HCT116 (cell line): ENCODE measurements at regions not wholly inside any gene's neighbourhood (a gene's known extent, or its start where the extent isn't known, plus 50 kb on each side); places are given as distances from the start of the nearest gene placed in this dataset.

Source experiments
- ATAC-seq: fragments of 200-7000 bp; cut with Tn5 transposase; 2 replicates; pipeline ENCODE4 v1.9.1; 2020; ENCODE audit warnings: mild to moderate bottlenecking, moderate library complexity
- BruUV-seq: library from RNA; stranded (reverse); fragments of 400-500 nt; replicated peaks from 2 replicates; lab custom pipeline; 2021; lab: Mats Ljungman, UMichigan
- CTCF ChIA-PET: fragments of 300-600 bp; sonication (Branson Sonifier 250); formaldehyde crosslinking; loops from one replicate; lab custom pipeline; 2021; ENCODE audit warnings: antibody characterized with exemption; lab: Charles Lee
- POLR2A ChIA-PET: fragments of 300-600, 350-600 bp; sonication (Branson Sonifier 250); formaldehyde crosslinking; loops from one replicate; lab custom pipeline; 2021; ENCODE audit warnings: antibody characterized with exemption; lab: Charles Lee
- RAD21 ChIA-PET, 2 experiments: fragments of 300-600 bp; sonication (Branson Sonifier 250); formaldehyde crosslinking; loops; one replicate each; lab custom pipeline; 2023; ENCODE audit warnings: low total read pairs in 2 of 2; ENCODE audit not compliant: uncharacterized antibody in 2 of 2, unreplicated experiment in 2 of 2, low non-redundant PET in 1 of 2; lab: Charles Lee
- DNase-seq: peaks from one replicate; pipeline ENCODE4 v3.0.0-alpha.2; 2010; ENCODE audit warnings: low read depth, low spot score
- H2AFZ ChIP-seq: fragments of 200-600 bp; shearing (Covaris generic), sonication (generic); 2 replicates; pipeline ENCODE4 v1.6.1; 2017; ENCODE audit warnings: low read depth, mixed run types, mixed read lengths, antibody characterized with exemption, low read length; ENCODE audit not compliant: poor library complexity, severe bottlenecking
- H3K27ac ChIP-seq: 2 replicates; pipeline ENCODE4 v1.5.1; 2012; ENCODE audit warnings: low read depth, low read length
- H3K27me3 ChIP-seq: fragments of 200-600 bp; sonication (generic); 2 replicates; pipeline ENCODE4 v1.6.1; 2016; ENCODE audit warnings: mixed run types, low read length, mixed read lengths; ENCODE audit not compliant: insufficient read depth
- H3K36me3 ChIP-seq, 2 experiments: fragments of 200-500 bp in 1 of 2; fragments of 200-600 bp in 1 of 2; sonication (Bioruptor generic) in 1 of 2; sonication (generic) in 1 of 2; 2 replicates each; pipeline versions ENCODE4 v1.5.1 to v1.6.1; 2014 to 2016; ENCODE audit warnings: low read length in 2 of 2, inconsistent platforms in 1 of 2, mixed read lengths in 1 of 2, mixed run types in 1 of 2; ENCODE audit not compliant: insufficient read depth in 2 of 2, control insufficient read depth in 1 of 2
- H3K4me1 ChIP-seq, 2 experiments: fragments of 200-600 bp in 1 of 2; sonication (generic) in 1 of 2; 2 replicates each; pipeline versions ENCODE4 v1.5.1 to v1.6.1; 2012 to 2017; ENCODE audit warnings: low read length in 2 of 2, inconsistent platforms in 1 of 2, mild to moderate bottlenecking in 1 of 2, mixed read lengths in 1 of 2, mixed run types in 1 of 2, moderate library complexity in 1 of 2; ENCODE audit not compliant: insufficient read depth in 2 of 2, control insufficient read depth in 1 of 2
- H3K4me2 ChIP-seq: fragments of 200-600 bp; sonication (generic); 2 replicates; pipeline ENCODE4 v1.6.1; 2017; ENCODE audit warnings: mixed run types, low read length, mixed read lengths
- H3K4me3 ChIP-seq, 2 experiments: fragments of 200-600 bp in 1 of 2; sonication (generic) in 1 of 2; replicated peaks in 1 of 2; 2 replicates each; pipeline ENCODE4 v1.5.1; 2011 to 2016; ENCODE audit warnings: low read length in 2 of 2, control low read depth in 1 of 2, low read depth in 1 of 2, mild to moderate bottlenecking in 1 of 2, mixed read lengths in 1 of 2, mixed run types in 1 of 2
- H3K79me2 ChIP-seq: fragments of 200-600 bp; sonication (generic); 2 replicates; pipeline ENCODE4 v1.6.1; 2017; ENCODE audit warnings: mild to moderate bottlenecking, mixed run types, low read length, moderate library complexity, mixed read lengths; ENCODE audit not compliant: insufficient read depth
- H3K9ac ChIP-seq: fragments of 200-600 bp; sonication (generic); 2 replicates; pipeline ENCODE4 v1.6.1; 2016; ENCODE audit warnings: low read length, mixed read lengths
- H3K9me2 ChIP-seq: fragments of 200-600 bp; sonication (generic), shearing (Covaris generic); 2 replicates; pipeline ENCODE4 v1.6.1; 2017; ENCODE audit warnings: mixed run types, mild to moderate bottlenecking, moderate library complexity; ENCODE audit not compliant: insufficient read depth
- H3K9me3 ChIP-seq, 2 experiments: fragments of 200-500 bp in 1 of 2; fragments of 200-600 bp in 1 of 2; sonication (Bioruptor generic) in 1 of 2; sonication (generic) in 1 of 2; 2 replicates each; pipeline ENCODE4 v1.6.1; 2014 to 2017; ENCODE audit warnings: low read length in 2 of 2, mixed read lengths in 2 of 2, inconsistent platforms in 1 of 2, low read depth in 1 of 2, mild to moderate bottlenecking in 1 of 2, mixed run types in 1 of 2, moderate library complexity in 1 of 2; ENCODE audit not compliant: control insufficient read depth in 1 of 2, insufficient read depth in 1 of 2
- H4K20me1 ChIP-seq: fragments of 200-600 bp; sonication (generic), shearing (Covaris generic); 2 replicates; pipeline ENCODE4 v1.6.1; 2017; ENCODE audit warnings: mixed run types, mild to moderate bottlenecking, moderate library complexity; ENCODE audit not compliant: insufficient read depth
- CBX3 ChIP-seq: IDR thresholded peaks from 2 replicates; pipeline ENCODE4 v1.6.1; 2012; ENCODE audit warnings: low read depth
- CTCF ChIP-seq, 3 experiments: fragments of 200-600 bp in 1 of 3; sonication (generic) in 1 of 3; IDR thresholded peaks in 2 of 3; conservative IDR thresholded peaks in 1 of 3; 2 replicates each; pipeline ENCODE4 v1.5.1; 2012 to 2017; ENCODE audit warnings: low read depth in 2 of 3, low read length in 2 of 3, antibody characterized with exemption in 1 of 3, borderline replicate concordance in 1 of 3, control low read depth in 1 of 3, mild to moderate bottlenecking in 1 of 3, mixed read lengths in 1 of 3, mixed run types in 1 of 3, moderate library complexity in 1 of 3; ENCODE audit not compliant: insufficient read depth in 1 of 3
- EGR1 ChIP-seq: IDR thresholded peaks from 2 replicates; pipeline ENCODE4 v1.6.1; 2012; ENCODE audit warnings: low read depth
- ELF1 ChIP-seq: IDR thresholded peaks from 2 replicates; pipeline ENCODE4 v1.6.1; 2012; ENCODE audit warnings: low read depth, borderline replicate concordance
- EZH2phosphoT487 ChIP-seq: fragments of 200-600 bp; IDR thresholded peaks from 2 replicates; pipeline ENCODE4 v1.6.1; 2018; ENCODE audit warnings: antibody characterized with exemption, borderline replicate concordance
- POLR2AphosphoS5 ChIP-seq: IDR thresholded peaks from 2 replicates; pipeline ENCODE4 v1.6.1; 2011; ENCODE audit warnings: mild to moderate bottlenecking, low read depth, low read length, moderate library complexity
- SP1 ChIP-seq: IDR thresholded peaks from 2 replicates; pipeline ENCODE4 v1.6.1; 2012; ENCODE audit warnings: low read depth
- ZNF274 ChIP-seq: fragments of 200-500 bp; sonication (Bioruptor generic); IDR thresholded peaks from 2 replicates; pipeline ENCODE4 v1.6.1; 2014; ENCODE audit warnings: mild to moderate bottlenecking, low read depth, low read length, inconsistent platforms
- intact Hi-C: fragments of 100-400 bp; cut with micrococcal nuclease; formaldehyde crosslinking; loops from 2 replicates; pipeline ENCODE4 v1.10.0; 2022

- Histone ChIP-seq H3K4me3 (no peak overlapping the region), H3K36me3 (no peaks in the 10 kb centered on the region), H2AFZ (no peak overlapping the region), H3K27ac (no peak overlapping the region), H3K79me2 (no peaks in the 10 kb centered on the region), H3K27me3 (peaks cover 12% of the 10 kb centered on the region), H3K9me2 (no peaks in the 10 kb centered on the region), H3K9ac (no peak overlapping the region), H3K9me3 (no peaks in the 10 kb centered on the region), H3K4me2 (no peak overlapping the region), H3K4me1 (peaks cover 3 to 5% of the 10 kb centered on the region in 2 experiments; a peak in 2 of 4 replicates), H4K20me1 (no peaks in the 10 kb centered on the region)
- TF ChIP-seq ELF1 (no peak), CTCF (IDR thresholded peaks at IDR 0.05 in 2 of 3, conservative IDR thresholded peaks at IDR 0.05 in 1 of 3; ENCODE audit: borderline replicate concordance in 1 of 3, insufficient read depth in 1 of 3, low read depth in 2 of 3, low read length in 2 of 3) (0 out of 6 replicates have a peak, but pooled peaks of 1 of the 3 experiments have one; percentile 4), EGR1 (no peak), SP1 (no peak), ZNF274 (no peak)
- RAD21 ChIA-PET = no interaction called here
- ATAC-seq (peak; percentile 44), DNase-seq (no peak)
- POLR2A ChIA-PET = interaction anchor here (0.7 kb wide), 1 partner anchor 26 kb away, joined by 4 read pairs; no protein-coding TSS in a partner anchor
- no TSS peak for BruUV-seq
- intact Hi-C loops = no loop called here
- CTCF ChIA-PET = no interaction called here
These were observed 384.8 kb downstream of the MN1 start for GRCh38 chr22:27416511-27417420.

GRCh38 chr22:27417421-27417814 is 384.1 kb downstream of the MN1 start:
- DNase-seq (no peak), ATAC-seq (no peak)
- ChIA-PET POLR2A (no interaction called here), CTCF (no interaction called here), RAD21 (no interaction called here)
- no peak overlapping the region for H2AFZ ChIP-seq
- H3K27me3 ChIP-seq = peaks cover 12% of the 10 kb centered on the region
- H3K4me2 ChIP-seq = no peak overlapping the region
- no peak overlapping the region for H3K27ac ChIP-seq
- H3K9me2 ChIP-seq = no peaks in the 10 kb centered on the region
- no peak overlapping the region for H3K4me3 ChIP-seq
- TF ChIP-seq CTCF (IDR thresholded peaks at IDR 0.05 in 2 of 3, conservative IDR thresholded peaks at IDR 0.05 in 1 of 3; ENCODE audit: borderline replicate concordance in 1 of 3, insufficient read depth in 1 of 3, low read depth in 2 of 3, low read length in 2 of 3) = no peak
- no peak for TF ChIP-seq ELF1
- no peak for TF ChIP-seq ZNF274
- no peak for TF ChIP-seq CBX3
- no peak for TF ChIP-seq EZH2phosphoT487
- TF ChIP-seq POLR2AphosphoS5 = no peak
- no TSS peak for BruUV-seq
- no peaks in the 10 kb centered on the region for H4K20me1 ChIP-seq
- no peaks in the 10 kb centered on the region for H3K79me2 ChIP-seq
- no peak overlapping the region for H3K9ac ChIP-seq
- no peaks in the 10 kb centered on the region for H3K9me3 ChIP-seq
- no peaks in the 10 kb centered on the region for H3K36me3 ChIP-seq
- intact Hi-C loops = no loop called here
- peaks cover 3 to 5% of the 10 kb centered on the region in 2 experiments; a peak in 2 of 4 replicates for H3K4me1 ChIP-seq
